AG10803 (cell line): ENCODE measurements at regions not wholly inside any gene's neighbourhood (a gene's known extent, or its start where the extent isn't known, plus 50 kb on each side); places are given as distances from the start of the nearest gene placed in this dataset.

Experiments
- DNase-seq: peaks from one replicate; pipeline ENCODE4 v3.0.0; 2010; ENCODE audit warnings: low read depth
- H3K4me3 ChIP-seq: 2 replicates; pipeline ENCODE4 v1.5.1; 2011; ENCODE audit warnings: mild to moderate bottlenecking, low read length, control low read depth
- TF ChIP-seq, protein P1 (sequence below): conservative IDR thresholded peaks from 2 replicates; pipeline ENCODE4 v1.5.1; 2011; ENCODE audit warnings: mild to moderate bottlenecking, low read length, control low read depth, inconsistent platforms

DNA sequence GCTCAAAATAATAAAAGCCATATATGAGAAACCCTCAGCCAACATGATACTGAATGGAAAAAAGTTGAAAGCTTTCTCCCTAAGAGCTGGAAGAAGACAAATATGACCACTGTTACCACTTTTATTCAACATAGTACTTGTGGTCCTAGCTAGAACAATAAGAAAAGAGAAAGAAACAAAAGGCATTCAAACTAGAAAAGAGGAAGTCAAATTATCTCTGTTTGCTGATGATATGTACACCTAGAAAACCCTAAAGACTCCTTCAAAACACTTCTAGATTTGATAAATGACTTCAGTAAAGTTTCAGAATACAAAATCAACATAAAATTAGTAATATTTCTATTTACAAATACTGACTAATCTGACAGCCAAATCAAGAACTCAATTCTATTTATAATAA lies 328.8 kb upstream of the GCFC2 start:
- DNase-seq: no peak
- H3K4me3 ChIP-seq: no peak overlapping the region
- TF ChIP-seq, protein P1, sequence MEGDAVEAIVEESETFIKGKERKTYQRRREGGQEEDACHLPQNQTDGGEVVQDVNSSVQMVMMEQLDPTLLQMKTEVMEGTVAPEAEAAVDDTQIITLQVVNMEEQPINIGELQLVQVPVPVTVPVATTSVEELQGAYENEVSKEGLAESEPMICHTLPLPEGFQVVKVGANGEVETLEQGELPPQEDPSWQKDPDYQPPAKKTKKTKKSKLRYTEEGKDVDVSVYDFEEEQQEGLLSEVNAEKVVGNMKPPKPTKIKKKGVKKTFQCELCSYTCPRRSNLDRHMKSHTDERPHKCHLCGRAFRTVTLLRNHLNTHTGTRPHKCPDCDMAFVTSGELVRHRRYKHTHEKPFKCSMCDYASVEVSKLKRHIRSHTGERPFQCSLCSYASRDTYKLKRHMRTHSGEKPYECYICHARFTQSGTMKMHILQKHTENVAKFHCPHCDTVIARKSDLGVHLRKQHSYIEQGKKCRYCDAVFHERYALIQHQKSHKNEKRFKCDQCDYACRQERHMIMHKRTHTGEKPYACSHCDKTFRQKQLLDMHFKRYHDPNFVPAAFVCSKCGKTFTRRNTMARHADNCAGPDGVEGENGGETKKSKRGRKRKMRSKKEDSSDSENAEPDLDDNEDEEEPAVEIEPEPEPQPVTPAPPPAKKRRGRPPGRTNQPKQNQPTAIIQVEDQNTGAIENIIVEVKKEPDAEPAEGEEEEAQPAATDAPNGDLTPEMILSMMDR: no peak

DNA sequence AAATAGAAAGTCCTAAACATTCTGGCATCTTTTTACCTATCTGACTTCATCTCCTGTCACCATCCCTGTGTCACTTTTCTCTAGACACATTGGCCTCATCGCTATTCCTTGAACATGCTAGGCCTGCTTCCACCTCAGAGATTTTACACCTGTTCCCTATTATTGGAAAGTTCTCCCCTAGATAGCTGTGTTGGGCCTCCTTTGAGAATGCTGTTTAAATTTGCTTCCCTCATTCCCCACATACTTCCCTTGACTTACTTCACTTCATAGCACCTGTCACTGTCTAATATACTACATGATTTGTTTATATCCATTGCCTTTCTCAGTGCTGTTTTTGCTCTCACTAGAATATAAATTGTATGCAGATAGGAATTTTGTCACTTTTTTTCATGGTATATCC lies 317.0 kb upstream of the GCFC2 start:
- H3K4me3 ChIP-seq: no peak overlapping the region
- TF ChIP-seq, protein P1: no peak
- no peak for DNase-seq

DNA sequence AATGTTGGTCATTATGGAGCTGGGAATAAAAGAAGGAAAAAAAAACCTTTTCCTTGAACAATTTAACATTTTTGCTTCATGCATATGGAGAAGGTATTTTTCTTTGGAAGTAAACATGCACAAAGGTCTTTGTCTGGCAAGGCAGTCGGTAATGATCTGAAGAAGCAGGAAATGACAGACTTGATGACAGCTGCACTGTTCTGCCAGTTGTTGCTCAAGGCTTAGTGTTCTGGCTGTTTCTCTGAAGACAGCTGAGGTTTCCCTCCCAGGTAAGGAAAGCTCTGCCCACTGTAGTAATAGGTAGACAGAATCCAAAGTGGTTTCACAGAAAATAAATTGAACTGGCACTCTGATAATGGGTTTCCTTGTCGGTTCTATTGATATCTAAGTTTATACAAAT lies 308.4 kb upstream of the GCFC2 start:
- TF ChIP-seq, protein P1: no peak
- H3K4me3 ChIP-seq: no peak overlapping the region
- no peak for DNase-seq

DNA sequence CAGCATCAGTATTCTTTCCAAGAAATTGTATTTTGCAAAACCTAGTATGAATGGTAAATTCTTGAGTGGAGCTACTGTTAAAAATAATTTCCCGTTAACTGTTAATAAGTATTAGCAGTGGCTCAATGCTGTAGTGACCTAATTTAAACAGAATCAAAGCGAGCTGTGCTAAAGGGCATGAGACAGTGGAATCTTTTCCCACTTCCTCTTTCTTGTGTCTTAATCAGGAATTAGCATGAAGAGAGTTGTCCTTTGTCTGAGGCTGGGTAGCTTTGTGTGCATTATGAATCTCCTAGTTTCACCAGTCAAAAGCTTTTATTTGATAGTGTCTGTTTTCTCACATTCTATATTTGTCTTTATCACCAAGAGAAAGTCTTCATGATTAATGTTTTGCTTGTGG lies 298.8 kb upstream of the GCFC2 start:
- no peak for DNase-seq
- TF ChIP-seq, protein P1: no peak

DNA sequence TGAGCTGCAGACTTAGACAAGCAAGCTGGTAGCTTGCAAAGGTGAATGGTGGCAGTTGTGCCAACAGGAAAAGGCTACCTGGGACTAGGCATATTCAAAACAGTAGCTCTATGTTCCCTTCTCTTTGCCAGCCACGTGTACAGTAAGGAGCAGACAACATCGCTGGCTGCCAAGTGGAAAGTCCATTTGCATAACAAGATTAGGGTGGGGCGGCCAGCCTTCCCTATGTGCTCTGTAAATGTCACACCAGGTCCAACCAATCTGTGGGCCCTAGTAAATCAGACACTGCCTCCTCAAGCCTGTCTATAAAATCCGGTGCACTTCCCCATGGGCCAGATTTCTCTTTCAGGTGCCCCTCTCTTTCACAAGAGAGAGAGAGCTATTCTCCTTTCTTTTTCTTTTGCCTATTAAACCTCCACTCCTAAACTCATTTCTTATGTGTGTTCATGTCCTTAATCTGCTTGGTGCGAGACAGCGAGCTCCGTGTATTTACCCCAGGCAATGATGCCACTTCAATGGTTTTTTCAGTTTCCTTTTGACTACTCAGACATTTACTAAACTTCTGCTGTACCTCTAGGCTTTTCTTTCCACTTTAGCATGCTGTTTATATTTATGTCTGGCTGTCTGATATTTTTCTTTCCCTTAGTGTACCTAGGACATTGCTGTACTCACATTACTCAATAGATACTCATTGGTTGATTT lies 297.4 kb upstream of the GCFC2 start:
- TF ChIP-seq, protein P1: no peak
- H3K4me3 ChIP-seq: no peak overlapping the region
- no peak for DNase-seq

More for the DNA sequence above, 298.8 kb upstream of the GCFC2 start:
- H3K4me3 ChIP-seq: no peak overlapping the region

DNA sequence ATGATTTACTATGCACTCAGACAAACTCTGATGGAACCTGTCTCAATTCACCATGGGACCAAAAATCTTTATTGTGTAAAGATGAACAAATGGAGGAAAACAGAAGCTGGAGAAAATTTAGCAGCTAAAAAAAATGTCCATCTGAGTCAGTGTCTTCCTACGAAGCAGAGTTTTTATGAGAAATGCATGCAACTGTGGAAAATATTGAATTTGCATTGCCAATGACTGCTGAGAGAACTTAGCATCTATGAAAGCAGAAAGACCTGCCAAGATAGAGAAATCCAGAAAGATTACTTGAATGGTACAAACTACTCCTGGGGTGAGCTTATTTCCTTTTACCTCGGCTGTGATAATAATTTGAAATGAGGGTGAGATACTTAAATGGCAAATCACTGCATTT lies 289.7 kb upstream of the GCFC2 start:
- TF ChIP-seq, protein P1: no peak
- no peak for DNase-seq
- H3K4me3 ChIP-seq: no peak overlapping the region

DNA sequence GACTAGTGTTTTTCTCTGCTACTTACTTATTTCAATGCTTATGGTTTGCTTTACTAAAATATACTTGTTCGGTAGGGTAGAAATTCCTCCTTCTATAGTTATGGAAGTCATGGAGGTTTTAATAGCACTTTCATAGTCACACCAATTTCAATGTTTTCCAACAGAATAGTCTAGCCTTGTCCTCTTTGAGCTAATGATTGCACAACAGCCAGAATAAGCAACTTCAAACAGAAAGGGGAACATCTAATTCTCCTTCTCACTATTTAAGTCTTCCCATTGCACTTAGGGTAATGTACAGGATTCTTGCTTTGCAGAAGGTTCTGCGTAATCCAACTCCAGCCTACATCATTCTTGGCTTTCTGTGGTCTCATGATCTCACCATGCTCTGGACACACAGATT lies 287.7 kb upstream of the GCFC2 start:
- TF ChIP-seq, protein P1: no peak
- no peak for DNase-seq
- H3K4me3 ChIP-seq: no peak overlapping the region
